Stomach (tissue), 8 donors: ENCODE measurements at regions not wholly inside any gene's neighbourhood (a gene's known extent, or its start where the extent isn't known, plus 50 kb on each side); places are given as distances from the start of the nearest gene placed in this dataset.
A peak's percentile ranks its signal among the peaks of the same experiment; 100 is the strongest.

Experiments
- DNase-seq, 2 donors: peaks; one replicate each; pipeline versions ENCODE4 v3.0.0 to v3.0.0-alpha.2; 2013 to 2019
- H3K27ac ChIP-seq, 5 donors: fragments of 200-600 bp in 4 of 5; sonication (generic) in 4 of 5; one replicate each; pipeline ENCODE4 v1.5.1; 2013 to 2019; ENCODE audit warnings: mild to moderate bottlenecking in 1 of 5, moderate library complexity in 1 of 5
- H3K27me3 ChIP-seq, 3 donors: fragments of 200-600 bp; sonication (generic); one replicate each; pipeline ENCODE4 v1.5.1; 2017 to 2019; ENCODE audit warnings: mixed run types in 1 of 3
- H3K36me3 ChIP-seq, 4 donors: fragments of 200-600 bp; sonication (generic); 1 replicate in 3 of 4; 2 replicates in 1 of 4; pipeline ENCODE4 v1.5.1; 2016 to 2019
- H3K4me1 ChIP-seq, 4 donors: fragments of 200-600 bp; sonication (generic); one replicate each; pipeline ENCODE4 v1.5.1; 2016 to 2019
- H3K4me3 ChIP-seq, 4 donors: fragments of 200-600 bp; sonication (generic) in 3 of 4; one replicate each; pipeline ENCODE4 v1.5.1; 2016 to 2019; ENCODE audit warnings: mild to moderate bottlenecking in 1 of 4
- H3K9me3 ChIP-seq, 4 donors: fragments of 200-600 bp; sonication (generic); one replicate each; pipeline ENCODE4 v1.5.1; 2016 to 2019
- EP300 ChIP-seq: sonication (generic); formaldehyde crosslinking; IDR thresholded peaks from one replicate; pipeline ENCODE4 v1.6.1; 2017; ENCODE audit warnings: antibody characterized with exemption
- POLR2A ChIP-seq, 4 donors: fragments of 450-650 bp; IDR thresholded peaks; one replicate each; pipeline ENCODE4 v1.6.1; 2016; ENCODE audit warnings: antibody characterized with exemption in 4 of 4, control low read depth in 2 of 4, mild to moderate bottlenecking in 1 of 4, moderate library complexity in 1 of 4
- POLR2AphosphoS5 ChIP-seq, 3 donors: sonication (generic); formaldehyde crosslinking; IDR thresholded peaks; one replicate each; pipeline ENCODE4 v1.6.1; 2016; ENCODE audit warnings: antibody characterized with exemption in 3 of 3
- WGBS, 5 donors: extraction: QIAGEN DNeasy Blood & Tissue Kit in 3 of 5; methylation state at CpG; one replicate each; pipeline versions ENCODE4 v1.1.5 to v1.1.7; 2013 to 2018; 5-methylcytosine and 5-hydroxymethylcytosine counted together
- intact Hi-C: fragments of 100-400 bp; cut with DNase I; formaldehyde crosslinking; loops from one replicate; pipeline ENCODE4 v1.15.1; 2023; ENCODE audit warnings: low total_unique reads
- TF ChIP-seq, protein P1 (sequence below), 7 experiments: fragments of 450-650 bp in 4 of 7; fragments of 200-600 bp in 3 of 7; sonication (generic) in 3 of 7; IDR thresholded peaks; one replicate each; pipeline ENCODE4 v1.5.1; 2016 to 2019; ENCODE audit warnings: antibody characterized with exemption in 7 of 7, control low read depth in 2 of 7, mild to moderate bottlenecking in 1 of 7
- donor health status: healthy with polysubstance abuse.
- donor health status: Bipolar disorder and iron deficiency.
- donor health status: healthy.

DNA sequence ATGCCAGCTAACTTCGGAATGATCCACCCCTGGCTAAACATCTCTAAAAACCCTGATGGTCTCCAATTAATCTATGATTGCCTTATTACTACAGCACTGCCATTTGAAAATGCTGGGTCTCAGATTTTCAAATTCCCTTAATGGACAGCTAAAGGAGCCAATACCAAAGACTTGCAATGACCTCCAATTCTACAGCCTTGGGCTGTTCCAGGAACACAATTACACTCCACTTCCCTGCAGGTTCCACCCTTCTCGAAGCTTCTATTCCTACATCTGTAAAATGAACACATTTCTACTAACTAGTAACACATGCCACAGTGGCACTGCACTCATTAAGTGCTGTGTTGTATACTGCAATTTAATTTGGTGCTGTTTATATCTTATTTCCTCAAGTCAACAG, 85.7 kb upstream of the AK4 start:
- Histone ChIP-seq H3K9me3 (no peaks in the 10 kb centered on the region), H3K27ac (peak overlapping the region in 1 of 5 donors; percentile 41), H3K36me3 (peaks cover 8 to 14% (median 13%) of the 10 kb centered on the region in 4 donors), H3K4me3 (no peak overlapping the region), H3K4me1 (peaks cover 23 to 87% (median 53%) of the 10 kb centered on the region in 4 donors), H3K27me3 (no peaks in the 10 kb centered on the region)
- WGBS, 5 donors, result 62 to 75% (median 68%) methylated on average over 2 of the region's 2 CpGs
- TF ChIP-seq POLR2AphosphoS5 (IDR thresholded peaks at IDR 0.05) (no peak), POLR2A (IDR thresholded peaks at IDR 0.05) (no peak)
- DNase-seq, result no peak
- intact Hi-C loops, result no loop called here

DNA sequence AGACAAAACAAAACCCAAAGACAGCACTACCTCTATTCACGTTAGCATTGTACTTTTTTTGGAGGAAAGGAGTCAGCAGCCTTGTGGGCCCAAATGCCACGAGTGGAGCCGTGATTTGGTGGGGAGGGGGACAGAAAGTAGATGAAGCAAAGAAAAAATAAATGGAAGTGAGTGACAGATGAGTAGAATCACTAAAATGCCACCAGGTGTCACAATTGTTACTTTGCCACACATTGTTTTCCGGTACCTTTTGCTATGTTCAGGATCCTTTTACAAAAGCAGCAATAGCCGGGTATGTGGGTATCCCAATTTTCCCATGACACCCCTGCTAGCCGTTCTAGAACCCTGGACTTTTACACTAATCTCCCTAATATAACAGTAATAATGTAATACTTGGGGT, 85.0 kb upstream of the AK4 start:
- Histone ChIP-seq H3K27me3 (no peaks in the 10 kb centered on the region), H3K36me3 (peaks cover 5 to 7% (median 6%) of the 10 kb centered on the region in 4 donors), H3K4me1 (peaks cover 23 to 80% (median 49%) of the 10 kb centered on the region in 4 donors), H3K4me3 (peak overlapping the region in 1 of 4 donors; percentile 18), H3K27ac (peak overlapping the region in 1 of 5 donors; percentile 41), H3K9me3 (no peaks in the 10 kb centered on the region)
- DNase-seq, result peak in 1 of 2 donors; percentile 32
- TF ChIP-seq POLR2A (IDR thresholded peaks at IDR 0.05) (no peak), POLR2AphosphoS5 (IDR thresholded peaks at IDR 0.05) (no peak)
- TF ChIP-seq, protein P1, sequence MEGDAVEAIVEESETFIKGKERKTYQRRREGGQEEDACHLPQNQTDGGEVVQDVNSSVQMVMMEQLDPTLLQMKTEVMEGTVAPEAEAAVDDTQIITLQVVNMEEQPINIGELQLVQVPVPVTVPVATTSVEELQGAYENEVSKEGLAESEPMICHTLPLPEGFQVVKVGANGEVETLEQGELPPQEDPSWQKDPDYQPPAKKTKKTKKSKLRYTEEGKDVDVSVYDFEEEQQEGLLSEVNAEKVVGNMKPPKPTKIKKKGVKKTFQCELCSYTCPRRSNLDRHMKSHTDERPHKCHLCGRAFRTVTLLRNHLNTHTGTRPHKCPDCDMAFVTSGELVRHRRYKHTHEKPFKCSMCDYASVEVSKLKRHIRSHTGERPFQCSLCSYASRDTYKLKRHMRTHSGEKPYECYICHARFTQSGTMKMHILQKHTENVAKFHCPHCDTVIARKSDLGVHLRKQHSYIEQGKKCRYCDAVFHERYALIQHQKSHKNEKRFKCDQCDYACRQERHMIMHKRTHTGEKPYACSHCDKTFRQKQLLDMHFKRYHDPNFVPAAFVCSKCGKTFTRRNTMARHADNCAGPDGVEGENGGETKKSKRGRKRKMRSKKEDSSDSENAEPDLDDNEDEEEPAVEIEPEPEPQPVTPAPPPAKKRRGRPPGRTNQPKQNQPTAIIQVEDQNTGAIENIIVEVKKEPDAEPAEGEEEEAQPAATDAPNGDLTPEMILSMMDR (IDR thresholded peaks at IDR 0.05), result peak in 1 of 7 experiments; percentile 10
- WGBS, 5 donors, result 40 to 63% (median 50%) methylated on average over 6 of the region's 6 CpGs
- intact Hi-C loops, result no loop called here

DNA sequence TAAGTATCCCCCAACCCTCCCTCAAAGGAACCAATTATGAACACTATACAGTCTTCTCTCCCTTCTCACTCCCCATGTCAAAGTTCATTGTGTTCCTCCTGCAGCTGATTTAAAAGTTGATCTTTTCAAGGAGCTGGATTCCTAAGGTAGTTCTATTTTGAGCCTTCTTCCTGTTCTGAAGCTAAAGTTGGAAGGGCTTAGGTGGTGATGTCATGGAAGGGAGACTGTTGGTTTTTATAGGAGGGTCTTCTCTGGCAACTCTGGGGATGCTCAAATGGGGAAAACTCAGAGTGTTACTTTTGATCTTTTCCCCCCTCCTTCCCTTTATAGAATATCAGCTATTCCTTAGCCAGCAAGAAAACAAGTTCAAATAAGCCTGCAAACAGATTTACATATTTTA, 83.0 kb upstream of the AK4 start:
- peak in 1 of 2 donors; percentile 26 for DNase-seq
- TF ChIP-seq POLR2AphosphoS5 (IDR thresholded peaks at IDR 0.05) (no peak), POLR2A (IDR thresholded peaks at IDR 0.05) (no peak), EP300 (no peak)
- TF ChIP-seq, protein P1 (IDR thresholded peaks at IDR 0.05), result no peak
- intact Hi-C loops, result no loop called here
- Histone ChIP-seq H3K27me3 (no peaks in the 10 kb centered on the region), H3K4me1 (peaks cover 23 to 72% (median 51%) of the 10 kb centered on the region in 4 donors), H3K27ac (peak overlapping the region in 4 of 5 donors; percentile 96 to 99 (median 98)), H3K36me3 (no peaks in the 10 kb centered on the region), H3K4me3 (peak overlapping the region; percentile 58 to 91 (median 89)), H3K9me3 (no peaks in the 10 kb centered on the region)

DNA sequence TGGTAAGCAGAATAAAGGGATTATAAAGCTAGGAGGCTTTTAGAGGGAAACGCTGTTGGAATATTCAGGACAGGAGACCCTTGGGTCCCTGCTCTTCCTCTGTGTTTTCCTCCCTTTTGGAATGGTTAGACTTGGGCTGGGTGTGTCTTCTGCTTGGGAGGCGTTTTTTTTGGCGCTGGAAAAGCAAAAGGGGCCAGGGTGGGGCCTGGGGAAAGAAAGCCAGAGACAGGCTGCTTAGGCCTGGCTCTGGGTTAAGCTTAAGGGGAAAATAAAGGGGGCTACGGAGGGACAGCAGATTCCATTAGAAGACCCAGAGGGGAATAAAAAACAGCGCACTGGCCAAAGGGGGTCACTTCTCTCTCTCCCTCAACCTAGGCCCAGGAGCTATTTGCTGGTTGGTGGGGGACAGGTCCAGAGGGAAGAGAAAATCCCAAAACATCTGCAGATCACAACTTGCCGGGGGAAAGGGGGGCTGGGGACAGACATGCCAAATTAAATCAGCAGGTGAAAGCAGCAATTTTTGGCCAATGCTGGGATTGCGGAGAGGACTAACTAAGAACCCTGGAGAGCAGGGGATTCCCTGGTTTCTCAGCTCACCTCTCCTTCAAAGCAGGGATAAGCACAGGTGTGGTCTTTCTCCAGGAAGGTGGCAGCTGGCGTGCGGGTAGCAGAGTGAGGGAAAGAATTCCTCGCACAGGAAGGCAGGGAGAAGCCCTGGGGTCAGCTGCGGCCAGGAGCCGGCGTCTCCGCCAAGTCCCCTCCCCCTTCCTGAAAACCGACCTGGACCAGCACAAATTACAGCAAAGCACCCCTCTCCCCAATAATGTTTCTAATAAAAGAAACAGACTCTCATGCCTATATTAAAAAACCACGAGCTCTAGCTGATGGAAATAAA, 82.2 kb upstream of the AK4 start:
- H3K4me1 ChIP-seq, result peaks cover 23 to 65% (median 47%) of the 10 kb centered on the region in 4 donors
- peak overlapping the region; percentile 58 to 91 (median 89) for H3K4me3 ChIP-seq
- TF ChIP-seq POLR2AphosphoS5 (IDR thresholded peaks at IDR 0.05), result peak in 1 of 3 donors; percentile 31
- no peak for TF ChIP-seq EP300
- H3K9me3 ChIP-seq, result no peaks in the 10 kb centered on the region
- intact Hi-C loops, result no loop called here
- WGBS, 5 donors, result 12 to 22% (median 16%) methylated on average over 16 of the region's 16 CpGs
- peak overlapping the region; percentile 96 to 99 (median 99) for H3K27ac ChIP-seq
- no peaks in the 10 kb centered on the region for H3K27me3 ChIP-seq
- DNase-seq, result peak; percentile 54 to 72
- H3K36me3 ChIP-seq, result no peaks in the 10 kb centered on the region

DNA sequence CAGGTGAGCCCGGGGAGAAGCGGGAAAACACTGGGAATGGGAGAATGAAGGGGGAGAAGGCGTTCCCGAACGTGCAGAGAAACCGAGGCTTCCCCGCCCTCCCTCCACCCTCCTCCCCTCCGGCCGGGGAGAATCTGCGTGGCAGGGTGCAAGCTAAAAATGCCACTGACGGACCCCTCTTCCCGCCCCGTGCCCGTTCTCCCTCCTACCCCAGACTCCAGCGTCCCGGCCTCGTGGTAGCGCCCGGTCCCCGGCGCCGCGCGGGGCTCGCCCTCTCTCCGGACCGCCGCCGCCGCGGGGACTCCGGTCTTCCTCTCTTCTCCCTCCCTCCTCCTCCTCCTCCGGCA, 81.6 kb upstream of the AK4 start:
- intact Hi-C loops, result no loop called here
- H3K4me1 ChIP-seq, result peaks cover 23 to 59% (median 44%) of the 10 kb centered on the region in 4 donors
- 0 to 2% (median 1%) methylated on average over 13 to 33 of the region's 33 CpGs for WGBS, 5 donors

More for the DNA sequence above, 81.6 kb upstream of the AK4 start:
- no peak for DNase-seq
- Histone ChIP-seq H3K27ac (peak overlapping the region; percentile 96 to 99 (median 99)), H3K4me3 (peak overlapping the region; percentile 58 to 91 (median 89)), H3K9me3 (no peaks in the 10 kb centered on the region), H3K36me3 (no peaks in the 10 kb centered on the region), H3K27me3 (no peaks in the 10 kb centered on the region)
- no peak for TF ChIP-seq EP300
- no peak for TF ChIP-seq POLR2A (IDR thresholded peaks at IDR 0.05)
- no peak for TF ChIP-seq POLR2AphosphoS5 (IDR thresholded peaks at IDR 0.05)
- TF ChIP-seq, protein P1 (IDR thresholded peaks at IDR 0.05), result no peak
